Smooth muscle cell (in vitro differentiated cells): ENCODE measurements at regions not wholly inside any gene's neighbourhood (a gene's known extent, or its start where the extent isn't known, plus 50 kb on each side); places are given as distances from the start of the nearest gene placed in this dataset.

Experiments
- DNase-seq: peaks from one replicate; lab custom pipeline; 2025; ENCODE audit not compliant: unreplicated experiment; lab: John Stamatoyannopoulos, UW
- H2AFZ ChIP-seq: fragments of 200-600 bp; sonication (generic); 2 replicates; pipeline ENCODE4 v1.6.0; 2016; ENCODE audit warnings: antibody characterized with exemption, low read depth, mild to moderate bottlenecking
- H3F3A ChIP-seq: fragments of 200-600 bp; sonication (generic); 2 replicates; pipeline ENCODE4 v1.6.0; 2017; ENCODE audit warnings: antibody characterized with exemption, low read depth
- H3K27ac ChIP-seq: fragments of 200-600 bp; sonication (generic); 2 replicates; pipeline ENCODE4 v1.5.1; 2016; ENCODE audit warnings: low read depth, mild to moderate bottlenecking
- H3K27me3 ChIP-seq: fragments of 200-600 bp; sonication (generic); 2 replicates; pipeline ENCODE4 v1.6.1; 2016; ENCODE audit warnings: low read depth, mild to moderate bottlenecking
- H3K36me3 ChIP-seq: fragments of 200-600 bp; sonication (generic); 2 replicates; pipeline ENCODE4 v1.5.1; 2016; ENCODE audit warnings: low read depth
- H3K4me1 ChIP-seq: fragments of 200-600 bp; sonication (generic); 2 replicates; pipeline ENCODE4 v1.5.1; 2016; ENCODE audit warnings: low read depth
- H3K4me2 ChIP-seq: fragments of 200-600 bp; sonication (generic); 2 replicates; pipeline ENCODE4 v1.6.0; 2016; ENCODE audit warnings: mild to moderate bottlenecking
- H3K4me3 ChIP-seq: fragments of 200-600 bp; sonication (generic); 2 replicates; pipeline ENCODE4 v1.5.1; 2016; ENCODE audit warnings: mild to moderate bottlenecking
- H3K79me2 ChIP-seq: fragments of 200-600 bp; sonication (generic); 2 replicates; pipeline ENCODE4 v1.6.0; 2016; ENCODE audit warnings: low read depth, mild to moderate bottlenecking
- H3K9ac ChIP-seq: fragments of 200-600 bp; sonication (generic); 2 replicates; pipeline ENCODE4 v1.6.0; 2016; ENCODE audit warnings: low read depth
- H3K9me3 ChIP-seq: fragments of 200-600 bp; sonication (generic); replicated peaks from 2 replicates; pipeline ENCODE4 v1.5.1; 2016; ENCODE audit warnings: low read depth
- H4K20me1 ChIP-seq: fragments of 200-600 bp; sonication (generic); 2 replicates; pipeline ENCODE4 v1.6.0; 2016; ENCODE audit warnings: low read depth
- WGBS: methylation state at CpG from one replicate; pipeline ENCODE4 v1.1.7; 2016; ENCODE audit warnings: low lambda C conversion rate; 5-methylcytosine and 5-hydroxymethylcytosine counted together
- TF ChIP-seq, protein P1 (sequence below): fragments of 200-600 bp; sonication (generic); IDR thresholded peaks from 2 replicates; pipeline ENCODE4 v1.5.1; 2017; ENCODE audit warnings: borderline replicate concordance, mild to moderate bottlenecking, antibody characterized with exemption; ENCODE audit not compliant: insufficient read depth, poor library complexity, severe bottlenecking

- no peak for DNase-seq
- WGBS = 37% methylated on average over 1 of the region's 1 CpG
Measured at GRCh38 chr5:145236127-145236526, 599.0 kb downstream of the PRELID2 start.

DNA sequence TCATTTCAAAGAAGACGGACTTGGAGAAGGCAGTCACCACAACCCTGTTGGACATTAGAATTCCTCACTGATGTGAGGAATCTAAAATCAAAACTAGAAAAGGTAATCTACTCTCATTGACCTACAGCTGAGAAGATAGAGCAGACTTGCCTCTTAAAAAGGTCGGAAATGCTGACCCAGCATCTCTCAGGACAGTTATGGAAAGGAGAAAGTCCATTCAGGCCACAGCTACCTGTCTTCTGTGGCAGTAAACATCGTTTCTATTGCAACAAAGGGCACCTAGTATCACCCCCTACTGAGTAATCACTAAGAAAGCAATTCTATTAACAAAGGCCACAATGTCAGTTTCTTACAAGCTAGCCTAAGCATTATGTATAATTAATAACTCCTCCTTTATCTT is 601.7 kb downstream of the PRELID2 start:
- Histone ChIP-seq H3K4me2 (no peak overlapping the region), H3K79me2 (no peaks in the 10 kb centered on the region), H3K4me3 (no peak overlapping the region), H3K9ac (no peak overlapping the region), H3F3A (peaks cover 4% of the 10 kb centered on the region), H3K9me3 (no peaks in the 10 kb centered on the region), H3K4me1 (no peaks in the 10 kb centered on the region), H3K27me3 (no peaks in the 10 kb centered on the region), H2AFZ (no peak overlapping the region), H3K27ac (no peak overlapping the region), H3K36me3 (no peaks in the 10 kb centered on the region), H4K20me1 (no peaks in the 10 kb centered on the region)
- no peak for DNase-seq
- TF ChIP-seq, protein P1, sequence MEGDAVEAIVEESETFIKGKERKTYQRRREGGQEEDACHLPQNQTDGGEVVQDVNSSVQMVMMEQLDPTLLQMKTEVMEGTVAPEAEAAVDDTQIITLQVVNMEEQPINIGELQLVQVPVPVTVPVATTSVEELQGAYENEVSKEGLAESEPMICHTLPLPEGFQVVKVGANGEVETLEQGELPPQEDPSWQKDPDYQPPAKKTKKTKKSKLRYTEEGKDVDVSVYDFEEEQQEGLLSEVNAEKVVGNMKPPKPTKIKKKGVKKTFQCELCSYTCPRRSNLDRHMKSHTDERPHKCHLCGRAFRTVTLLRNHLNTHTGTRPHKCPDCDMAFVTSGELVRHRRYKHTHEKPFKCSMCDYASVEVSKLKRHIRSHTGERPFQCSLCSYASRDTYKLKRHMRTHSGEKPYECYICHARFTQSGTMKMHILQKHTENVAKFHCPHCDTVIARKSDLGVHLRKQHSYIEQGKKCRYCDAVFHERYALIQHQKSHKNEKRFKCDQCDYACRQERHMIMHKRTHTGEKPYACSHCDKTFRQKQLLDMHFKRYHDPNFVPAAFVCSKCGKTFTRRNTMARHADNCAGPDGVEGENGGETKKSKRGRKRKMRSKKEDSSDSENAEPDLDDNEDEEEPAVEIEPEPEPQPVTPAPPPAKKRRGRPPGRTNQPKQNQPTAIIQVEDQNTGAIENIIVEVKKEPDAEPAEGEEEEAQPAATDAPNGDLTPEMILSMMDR = no peak
- 88% methylated on average over 3 of the region's 3 CpGs for WGBS

More at GRCh38 chr5:145236127-145236526, 599.0 kb downstream of the PRELID2 start:
- H2AFZ ChIP-seq = no peak overlapping the region
- H4K20me1 ChIP-seq = no peaks in the 10 kb centered on the region
- no peak overlapping the region for H3K4me2 ChIP-seq
- H3K4me1 ChIP-seq = no peaks in the 10 kb centered on the region
- H3F3A ChIP-seq = peaks cover 4% of the 10 kb centered on the region
- no peak overlapping the region for H3K27ac ChIP-seq
- no peak overlapping the region for H3K9ac ChIP-seq
- TF ChIP-seq, protein P1 = no peak
- no peaks in the 10 kb centered on the region for H3K36me3 ChIP-seq
- H3K9me3 ChIP-seq = no peaks in the 10 kb centered on the region
- H3K27me3 ChIP-seq = no peaks in the 10 kb centered on the region
- H3K79me2 ChIP-seq = no peaks in the 10 kb centered on the region
- no peak overlapping the region for H3K4me3 ChIP-seq

DNA sequence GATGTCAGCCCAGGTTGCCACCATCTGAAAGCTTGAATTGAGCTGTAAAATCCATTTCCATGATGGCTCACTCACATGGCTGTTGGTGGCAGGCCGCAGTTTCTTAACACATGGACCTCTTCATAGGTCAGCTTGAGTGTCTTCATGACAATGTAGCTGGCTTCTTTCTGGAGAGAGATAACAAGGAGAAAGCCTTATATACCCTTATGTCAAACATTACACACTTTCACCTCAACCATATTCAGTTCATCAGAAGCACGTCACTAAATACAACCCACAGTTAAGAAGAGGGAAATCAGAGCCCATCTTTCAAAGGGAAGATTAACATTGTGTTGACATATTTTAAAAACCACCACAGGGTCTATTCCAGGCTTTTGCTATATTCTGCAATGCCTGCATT is 604.4 kb downstream of the PRELID2 start:
- H3K27me3 ChIP-seq = no peaks in the 10 kb centered on the region
- H3F3A ChIP-seq = no peaks in the 10 kb centered on the region
- H2AFZ ChIP-seq = no peak overlapping the region
- WGBS = 92% methylated on average over 2 of the region's 2 CpGs
- H3K4me1 ChIP-seq = no peaks in the 10 kb centered on the region
- TF ChIP-seq, protein P1 = no peak
- H3K4me2 ChIP-seq = no peak overlapping the region
- H3K27ac ChIP-seq = no peak overlapping the region
- no peaks in the 10 kb centered on the region for H3K9me3 ChIP-seq
- no peaks in the 10 kb centered on the region for H3K79me2 ChIP-seq
- H4K20me1 ChIP-seq = no peaks in the 10 kb centered on the region
- no peak overlapping the region for H3K4me3 ChIP-seq
- DNase-seq = no peak
- H3K9ac ChIP-seq = no peak overlapping the region
- no peaks in the 10 kb centered on the region for H3K36me3 ChIP-seq

DNA sequence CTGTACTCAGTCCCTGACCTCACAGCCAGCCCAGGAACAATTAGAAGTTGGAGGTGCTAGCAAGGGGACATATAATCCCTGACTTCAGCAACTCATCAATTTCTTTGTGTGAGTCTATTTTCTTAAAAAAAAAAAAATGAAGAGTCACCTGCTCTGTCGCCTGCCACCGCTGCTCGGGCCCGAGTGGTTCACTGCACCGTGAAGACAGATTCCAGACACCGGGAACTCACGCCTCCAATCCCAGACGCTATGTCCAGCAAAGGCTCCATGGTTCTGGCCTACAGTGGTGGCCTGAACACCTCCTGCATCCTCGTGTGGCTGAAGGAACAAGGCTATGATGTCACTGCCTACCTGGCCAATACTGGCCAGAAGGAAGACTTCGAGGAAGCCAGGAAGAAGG is 606.6 kb downstream of the PRELID2 start:
- H3F3A ChIP-seq = no peaks in the 10 kb centered on the region
- 97% methylated on average over 10 of the region's 10 CpGs for WGBS
- H3K79me2 ChIP-seq = no peaks in the 10 kb centered on the region
- no peaks in the 10 kb centered on the region for H3K9me3 ChIP-seq
- H2AFZ ChIP-seq = no peak overlapping the region
- H3K9ac ChIP-seq = no peak overlapping the region
- H3K4me1 ChIP-seq = no peaks in the 10 kb centered on the region
- DNase-seq = no peak
- TF ChIP-seq, protein P1 = no peak
- no peak overlapping the region for H3K4me3 ChIP-seq
- H3K4me2 ChIP-seq = no peak overlapping the region
- no peaks in the 10 kb centered on the region for H4K20me1 ChIP-seq
- no peaks in the 10 kb centered on the region for H3K27me3 ChIP-seq
- H3K36me3 ChIP-seq = no peaks in the 10 kb centered on the region
- H3K27ac ChIP-seq = no peak overlapping the region
